ENCODE measurements at regions not wholly inside any gene's neighbourhood (a gene's known extent, or its start where the extent isn't known, plus 50 kb on each side); places are given as distances from the start of the nearest gene placed in this dataset.

- DNase-seq (ENCODE audit: low read depth, low spot score) = no peak
- H3K27ac ChIP-seq = no peak overlapping the region
These were observed 135.8 kb upstream of the APCDD1 start for GRCh38 chr18:10318691-10318970.

GRCh38 chr18:10319026-10319425 lies 135.4 kb upstream of the APCDD1 start:
- H3K27ac ChIP-seq = no peak overlapping the region
- no peak for DNase-seq (ENCODE audit: low read depth, low spot score)

- no peak for DNase-seq (ENCODE audit: low read depth, low spot score)
- no peak overlapping the region for H3K27ac ChIP-seq
These were observed 134.4 kb upstream of the APCDD1 start for GRCh38 chr18:10319914-10320600.

GRCh38 chr18:10320791-10321190 lies 133.6 kb upstream of the APCDD1 start:
- H3K27ac ChIP-seq = no peak overlapping the region
- DNase-seq (ENCODE audit: low read depth, low spot score) = no peak

GRCh38 chr18:10321576-10321975 lies 132.9 kb upstream of the APCDD1 start:
- no peak for DNase-seq (ENCODE audit: low read depth, low spot score)
- no peak overlapping the region for H3K27ac ChIP-seq

- H3K27ac ChIP-seq = no peak overlapping the region
- DNase-seq (ENCODE audit: low read depth, low spot score) = no peak
These were observed 132.4 kb upstream of the APCDD1 start for GRCh38 chr18:10322004-10322403.

GRCh38 chr18:10322435-10322834 lies 132.0 kb upstream of the APCDD1 start:
- no peak overlapping the region for H3K27ac ChIP-seq
- DNase-seq (ENCODE audit: low read depth, low spot score) = no peak

- DNase-seq (ENCODE audit: low read depth, low spot score) = no peak
These were observed 125.3 kb upstream of the APCDD1 start for GRCh38 chr18:10329101-10329500.

GRCh38 chr18:10330428-10330827 lies 124.0 kb upstream of the APCDD1 start:
- DNase-seq (ENCODE audit: low read depth, low spot score) = no peak
- no peak overlapping the region for H3K27ac ChIP-seq

More at GRCh38 chr18:10329101-10329500, 125.3 kb upstream of the APCDD1 start:
- no peak overlapping the region for H3K27ac ChIP-seq

- H3K27ac ChIP-seq = no peak overlapping the region
- DNase-seq (ENCODE audit: low read depth, low spot score) = no peak
These were observed 122.0 kb upstream of the APCDD1 start for GRCh38 chr18:10332452-10332851.

GRCh38 chr18:10336749-10337350 lies 117.6 kb upstream of the APCDD1 start:
- no peak for DNase-seq (ENCODE audit: low read depth, low spot score)
- no peak overlapping the region for H3K27ac ChIP-seq

- no peak for DNase-seq (ENCODE audit: low read depth, low spot score)
- H3K27ac ChIP-seq = no peak overlapping the region
These were observed 113.6 kb upstream of the APCDD1 start for GRCh38 chr18:10340821-10341220.

GRCh38 chr18:10343778-10344177 lies 110.7 kb upstream of the APCDD1 start:
- H3K27ac ChIP-seq = no peak overlapping the region
- no peak for DNase-seq (ENCODE audit: low read depth, low spot score)

GRCh38 chr18:10346749-10347415 lies 107.6 kb upstream of the APCDD1 start:
- DNase-seq (ENCODE audit: low read depth, low spot score) = no peak
- no peak overlapping the region for H3K27ac ChIP-seq

GRCh38 chr18:10349561-10349960 lies 104.9 kb upstream of the APCDD1 start:
- H3K27ac ChIP-seq = no peak overlapping the region
- DNase-seq (ENCODE audit: low read depth, low spot score) = no peak

GRCh38 chr18:10350661-10351060 lies 103.8 kb upstream of the APCDD1 start:
- H3K27ac ChIP-seq = no peak overlapping the region
- DNase-seq (ENCODE audit: low read depth, low spot score) = no peak

- DNase-seq (ENCODE audit: low read depth, low spot score) = no peak
- H3K27ac ChIP-seq = no peak overlapping the region
These were observed 103.1 kb upstream of the APCDD1 start for GRCh38 chr18:10351219-10351818.

- H3K27ac ChIP-seq = no peak overlapping the region
- no peak for DNase-seq (ENCODE audit: low read depth, low spot score)
These were observed 102.6 kb upstream of the APCDD1 start for GRCh38 chr18:10351858-10352257.

GRCh38 chr18:10352671-10353070 lies 101.8 kb upstream of the APCDD1 start:
- H3K27ac ChIP-seq = no peak overlapping the region
- no peak for DNase-seq (ENCODE audit: low read depth, low spot score)

GRCh38 chr18:10353791-10354190 lies 100.6 kb upstream of the APCDD1 start:
- H3K27ac ChIP-seq = no peak overlapping the region
- peak; percentile 27 for DNase-seq (ENCODE audit: low read depth, low spot score)

GRCh38 chr18:10354241-10354811 lies 100.1 kb upstream of the APCDD1 start:
- no peak for DNase-seq (ENCODE audit: low read depth, low spot score)
- no peak overlapping the region for H3K27ac ChIP-seq

Data from epithelial cell of prostate (primary cell).